Colonic mucosa (tissue), 4 donors: ENCODE measurements at regions not wholly inside any gene's neighbourhood (a gene's known extent, or its start where the extent isn't known, plus 50 kb on each side); places are given as distances from the start of the nearest gene placed in this dataset.
A peak's percentile ranks its signal among the peaks of the same experiment; 100 is the strongest.
"Not testable (repeated sequence)": the region's sequence is repeated elsewhere in the genome, so short reads cannot be mapped to it uniquely, and the experiment has no call there.

ENCODE experiments used
- DNase-seq: peaks from one replicate; pipeline ENCODE4 v3.0.0-alpha.2; 2020
- H3K27ac ChIP-seq: fragments of 200-600 bp; one replicate; pipeline ENCODE4 v1.8.0; 2021
- H3K27me3 ChIP-seq: fragments of 200-600 bp; one replicate; pipeline ENCODE4 v1.8.0; 2021
- H3K36me3 ChIP-seq: fragments of 200-600 bp; one replicate; pipeline ENCODE4 v1.8.0; 2021
- H3K4me1 ChIP-seq: fragments of 200-600 bp; one replicate; pipeline ENCODE4 v1.8.0; 2021; ENCODE audit warnings: mild to moderate bottlenecking
- H3K4me3 ChIP-seq: fragments of 200-600 bp; one replicate; pipeline ENCODE4 v1.8.0; 2021
- H3K9ac ChIP-seq, 2 donors: one replicate each; pipeline ENCODE4 v1.7.0; 2013; ENCODE audit warnings: control low read depth in 2 of 2, low read depth in 2 of 2, low read length in 2 of 2
- H3K9me3 ChIP-seq: fragments of 200-600 bp; one replicate; pipeline ENCODE4 v1.8.0; 2021
- intact Hi-C: fragments of 100-400 bp; cut with DNase I; formaldehyde crosslinking; loops from one replicate; pipeline ENCODE4 v1.14.1; 2022
- TF ChIP-seq, protein P1 (sequence below): fragments of 200-600 bp; IDR thresholded peaks from one replicate; pipeline ENCODE4 v1.8.0; 2022; ENCODE audit warnings: antibody characterized with exemption, mild to moderate bottlenecking
- donor health status: healthy.
- donor health status: DM: no; HTN: no; CAD: no.
- donor health status: DM: no; HTN: no; CAD: no.

DNA sequence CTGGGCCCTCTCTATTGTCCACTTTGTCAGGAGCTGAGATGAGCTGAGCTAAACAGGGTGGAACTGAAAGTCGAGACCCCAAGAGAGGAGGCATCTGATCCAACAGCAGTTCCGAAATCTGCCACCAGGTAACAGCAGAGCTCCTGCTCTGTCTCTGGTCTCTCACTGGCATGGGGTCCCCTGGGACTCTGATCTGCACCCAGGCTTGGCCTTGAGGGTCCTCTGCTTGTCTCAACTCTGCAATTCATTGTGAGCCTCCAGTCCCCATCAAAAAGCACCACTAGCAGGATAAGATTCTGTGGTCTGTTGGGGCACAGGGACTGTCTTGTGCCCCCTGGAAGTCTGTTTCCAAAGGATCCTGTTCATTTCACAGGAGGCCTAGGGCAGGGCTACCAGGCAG lies 62.5 kb upstream of the TOP1 start:
- H3K4me1 ChIP-seq, result no peaks in the 10 kb centered on the region
- TF ChIP-seq, protein P1, sequence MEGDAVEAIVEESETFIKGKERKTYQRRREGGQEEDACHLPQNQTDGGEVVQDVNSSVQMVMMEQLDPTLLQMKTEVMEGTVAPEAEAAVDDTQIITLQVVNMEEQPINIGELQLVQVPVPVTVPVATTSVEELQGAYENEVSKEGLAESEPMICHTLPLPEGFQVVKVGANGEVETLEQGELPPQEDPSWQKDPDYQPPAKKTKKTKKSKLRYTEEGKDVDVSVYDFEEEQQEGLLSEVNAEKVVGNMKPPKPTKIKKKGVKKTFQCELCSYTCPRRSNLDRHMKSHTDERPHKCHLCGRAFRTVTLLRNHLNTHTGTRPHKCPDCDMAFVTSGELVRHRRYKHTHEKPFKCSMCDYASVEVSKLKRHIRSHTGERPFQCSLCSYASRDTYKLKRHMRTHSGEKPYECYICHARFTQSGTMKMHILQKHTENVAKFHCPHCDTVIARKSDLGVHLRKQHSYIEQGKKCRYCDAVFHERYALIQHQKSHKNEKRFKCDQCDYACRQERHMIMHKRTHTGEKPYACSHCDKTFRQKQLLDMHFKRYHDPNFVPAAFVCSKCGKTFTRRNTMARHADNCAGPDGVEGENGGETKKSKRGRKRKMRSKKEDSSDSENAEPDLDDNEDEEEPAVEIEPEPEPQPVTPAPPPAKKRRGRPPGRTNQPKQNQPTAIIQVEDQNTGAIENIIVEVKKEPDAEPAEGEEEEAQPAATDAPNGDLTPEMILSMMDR, result no peak
- H3K9ac ChIP-seq, result no peak overlapping the region
- no peak for DNase-seq
- intact Hi-C loops, result loop anchor here (10.0 kb wide), 3 partner anchors 369 to 1701 kb away; no protein-coding TSS in a partner anchor
- no peak overlapping the region for H3K4me3 ChIP-seq
- H3K9me3 ChIP-seq, result no peaks in the 10 kb centered on the region
- H3K27ac ChIP-seq, result no peak overlapping the region
- H3K27me3 ChIP-seq, result no peaks in the 10 kb centered on the region
- H3K36me3 ChIP-seq, result no peaks in the 10 kb centered on the region

DNA sequence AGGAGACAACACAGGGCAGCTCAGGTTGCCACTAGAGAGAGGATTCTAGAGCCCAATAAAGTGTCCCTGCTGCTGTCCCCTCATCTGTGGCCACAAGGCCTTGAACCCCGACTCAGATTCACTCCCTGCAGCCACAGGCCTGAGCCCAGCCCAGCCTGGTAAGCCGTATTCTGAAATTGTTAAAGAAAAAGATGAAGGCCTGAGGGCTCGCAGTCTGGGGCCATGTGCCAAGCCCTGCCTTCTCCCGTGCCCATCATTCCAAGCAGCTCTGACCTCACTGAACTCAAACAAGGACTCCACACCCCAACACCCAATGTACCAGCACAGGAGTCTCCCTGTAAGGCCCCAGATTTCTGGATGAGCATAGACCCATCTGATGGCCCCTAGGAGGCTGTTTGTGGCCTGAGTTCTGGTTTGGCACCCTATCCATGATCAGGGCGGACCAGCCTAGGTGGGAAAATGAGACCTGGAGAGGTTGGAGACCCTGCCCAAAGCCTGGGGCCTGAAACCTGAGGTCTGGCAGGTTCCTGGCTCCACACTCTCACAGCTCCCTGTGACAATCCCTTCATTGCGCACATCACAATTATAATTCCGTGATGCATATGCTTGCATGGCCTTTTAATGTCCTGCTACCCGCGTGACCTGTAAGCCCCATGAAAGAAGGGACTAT lies 62.0 kb upstream of the TOP1 start:
- no peaks in the 10 kb centered on the region for H3K9me3 ChIP-seq
- TF ChIP-seq, protein P1, result no peak
- H3K4me1 ChIP-seq, result no peaks in the 10 kb centered on the region
- H3K36me3 ChIP-seq, result no peaks in the 10 kb centered on the region
- H3K4me3 ChIP-seq, result no peak overlapping the region
- H3K27me3 ChIP-seq, result no peaks in the 10 kb centered on the region
- DNase-seq, result peak; percentile 10
- H3K27ac ChIP-seq, result no peak overlapping the region
- intact Hi-C loops, result loop anchor here (10.0 kb wide), 3 partner anchors 368 to 1702 kb away; no protein-coding TSS in a partner anchor
- H3K9ac ChIP-seq, result no peak overlapping the region

DNA sequence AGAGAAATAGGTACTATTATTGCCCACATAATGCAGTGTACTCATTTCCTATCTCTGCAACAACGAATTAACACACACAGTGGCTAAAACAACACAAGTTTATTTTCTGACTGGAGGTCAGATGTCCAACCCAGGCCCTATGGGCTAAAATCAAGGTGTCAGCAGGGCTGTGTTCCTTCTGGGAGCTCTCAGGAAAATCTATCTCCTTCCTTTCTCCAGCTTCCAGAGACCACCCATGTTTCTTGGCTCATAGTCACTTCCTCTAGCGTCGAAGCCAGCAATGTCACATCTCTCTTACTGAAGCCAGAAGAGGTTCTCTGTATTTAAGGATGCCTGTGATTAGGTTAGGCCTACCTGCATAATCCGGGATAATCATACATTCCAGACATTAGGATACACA lies 60.9 kb upstream of the TOP1 start:
- Histone ChIP-seq H3K4me1 (no peaks in the 10 kb centered on the region), H3K4me3 (no peak overlapping the region), H3K36me3 (no peaks in the 10 kb centered on the region), H3K9ac (no peak overlapping the region), H3K9me3 (no peaks in the 10 kb centered on the region), H3K27me3 (no peaks in the 10 kb centered on the region), H3K27ac (no peak overlapping the region)
- intact Hi-C loops, result loop anchor here (10.0 kb wide), 3 partner anchors 367 to 1703 kb away; no protein-coding TSS in a partner anchor
- peak; percentile 4 for DNase-seq
- TF ChIP-seq, protein P1, result no peak

DNA sequence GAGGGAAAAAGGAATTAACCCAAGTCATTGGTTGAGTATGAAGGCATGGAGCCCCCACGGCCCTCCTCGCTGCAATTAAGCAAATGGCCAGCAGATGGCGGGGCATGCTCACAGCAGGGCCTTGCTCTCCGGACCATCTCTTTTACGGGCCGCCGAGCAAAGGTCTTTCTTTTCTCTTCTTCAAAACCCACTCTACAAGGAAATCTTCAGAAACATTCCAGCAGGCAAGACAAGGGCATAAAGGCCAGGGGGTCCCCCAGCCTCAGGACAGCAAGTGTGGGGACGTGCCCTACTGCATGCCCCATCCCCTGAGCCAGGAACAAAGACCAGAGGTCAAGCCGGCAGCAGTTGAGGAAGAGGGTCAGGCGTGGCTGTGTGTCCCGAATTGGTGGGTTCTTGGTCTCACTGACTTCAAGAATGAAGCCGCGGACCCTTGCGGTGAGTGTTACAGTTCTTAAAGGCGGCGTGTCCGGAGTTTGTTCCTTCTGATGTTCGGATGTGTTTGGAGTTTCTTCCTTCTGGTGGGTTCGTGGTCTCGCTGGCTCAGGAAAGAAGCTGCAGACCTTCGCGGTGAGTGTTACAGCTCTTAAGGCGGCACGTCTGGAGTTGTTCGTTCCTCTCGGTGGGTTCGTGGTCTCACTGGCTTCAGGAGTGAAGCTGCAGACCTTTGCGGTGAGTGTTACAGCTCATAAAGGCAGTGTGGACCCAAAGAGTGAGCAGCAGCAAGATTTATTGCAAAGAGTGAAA lies 59.6 kb upstream of the TOP1 start:
- not testable (repeated sequence) for H3K9ac ChIP-seq, H3K9me3 ChIP-seq, H3K27ac ChIP-seq, H3K36me3 ChIP-seq, H3K4me1 ChIP-seq, H3K27me3 ChIP-seq
- TF ChIP-seq, protein P1, result peak; percentile 97
- peak overlapping the region; percentile 27 for H3K4me3 ChIP-seq
- intact Hi-C loops, result loop anchor here (10.0 kb wide), 3 partner anchors 366 to 1704 kb away; no protein-coding TSS in a partner anchor
- DNase-seq, result peak; percentile 89

DNA sequence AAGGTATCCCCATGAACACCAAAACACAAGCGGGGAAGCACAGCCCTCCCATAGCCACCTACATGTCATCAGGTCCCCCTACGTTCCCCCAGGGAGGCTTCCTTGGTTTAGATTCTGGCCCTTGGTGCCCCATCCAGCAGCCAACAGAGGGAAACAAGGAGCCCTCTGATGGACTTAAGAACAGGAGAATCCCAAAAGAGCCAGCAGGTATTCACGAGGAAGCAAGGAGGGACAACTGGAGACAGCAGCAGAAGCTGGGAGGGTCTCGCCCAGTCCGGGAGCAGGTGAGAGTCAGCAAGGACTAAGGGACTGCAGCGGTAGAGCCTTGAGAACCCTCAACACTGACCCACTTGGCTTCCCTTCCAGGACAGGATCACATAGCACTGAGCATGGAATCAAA lies 58.4 kb upstream of the TOP1 start:
- TF ChIP-seq, protein P1, result no peak
- H3K9me3 ChIP-seq, result no peaks in the 10 kb centered on the region
- no peak overlapping the region for H3K4me3 ChIP-seq
- no peaks in the 10 kb centered on the region for H3K4me1 ChIP-seq
- H3K27me3 ChIP-seq, result no peaks in the 10 kb centered on the region
- no peak overlapping the region for H3K27ac ChIP-seq
- no peaks in the 10 kb centered on the region for H3K36me3 ChIP-seq
- no peak overlapping the region for H3K9ac ChIP-seq
- DNase-seq, result peak; percentile 15
- intact Hi-C loops, result loop anchor here (2.0 kb wide), 1 partner anchor 125 kb away; no protein-coding TSS in a partner anchor
